ENCODE measurements at regions not wholly inside any gene's neighbourhood (a gene's known extent, or its start where the extent isn't known, plus 50 kb on each side); places are given as distances from the start of the nearest gene placed in this dataset.

DNA sequence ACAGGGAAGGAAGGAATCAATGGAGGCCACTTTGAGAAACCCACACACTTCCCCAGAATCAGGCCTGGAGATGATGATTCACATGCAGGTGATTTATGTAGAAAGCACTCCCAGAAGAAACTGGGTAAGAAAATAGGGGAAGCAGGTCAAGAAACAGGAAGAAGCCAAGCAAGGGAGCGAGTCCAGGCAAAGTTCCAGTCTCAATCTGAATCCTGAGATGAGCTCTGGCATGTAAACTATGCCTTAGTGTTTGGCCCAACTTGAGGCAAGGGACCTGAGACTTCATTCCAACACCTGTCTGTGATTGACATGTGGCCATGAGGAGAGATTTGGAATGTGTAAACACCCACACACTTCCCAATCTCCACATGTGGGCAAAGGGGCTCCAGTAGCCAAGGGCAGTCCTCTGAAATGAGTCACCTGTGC, 61.6 kb upstream of the CTNNB1 start:
- H3K36me3 ChIP-seq (ENCODE audit: control insufficient read depth in 2 of 2, extremely low read depth in 1 of 2, insufficient read depth in 2 of 2, low read length in 2 of 2) = no peaks in the 10 kb centered on the region
- FAIRE-seq = peak; percentile 96
- peak overlapping the region; percentile 52 for H2AFZ ChIP-seq (ENCODE audit: control insufficient read depth, low read length)
- H3K27me3 ChIP-seq (ENCODE audit: control insufficient read depth, extremely low read depth, insufficient read depth, low read length) = no peaks in the 10 kb centered on the region
- peaks cover 21% of the 10 kb centered on the region for H3K4me1 ChIP-seq (ENCODE audit: control insufficient read depth, extremely low read depth, insufficient read depth, low read length)
- H3K9me1 ChIP-seq (ENCODE audit: control insufficient read depth, extremely low read depth, insufficient read depth, low read length) = no peaks in the 10 kb centered on the region
- H3K4me2 ChIP-seq (ENCODE audit: control insufficient read depth, extremely low read depth, insufficient read depth, low read depth, low read length) = peak overlapping the region; percentile 54
- H3K79me2 ChIP-seq (ENCODE audit: control insufficient read depth, insufficient read depth, low read length) = no peaks in the 10 kb centered on the region
- peak overlapping the region; percentile 2 for H3K9ac ChIP-seq (ENCODE audit: control insufficient read depth, extremely low read depth, insufficient read depth, low read length)
- peaks cover 6% of the 10 kb centered on the region for H3K9me3 ChIP-seq (ENCODE audit: control insufficient read depth, low read depth, low read length)
- no peak for TF ChIP-seq EZH2 (IDR thresholded peaks at IDR 0.05; ENCODE audit: low read length)
- TF ChIP-seq, protein P1, sequence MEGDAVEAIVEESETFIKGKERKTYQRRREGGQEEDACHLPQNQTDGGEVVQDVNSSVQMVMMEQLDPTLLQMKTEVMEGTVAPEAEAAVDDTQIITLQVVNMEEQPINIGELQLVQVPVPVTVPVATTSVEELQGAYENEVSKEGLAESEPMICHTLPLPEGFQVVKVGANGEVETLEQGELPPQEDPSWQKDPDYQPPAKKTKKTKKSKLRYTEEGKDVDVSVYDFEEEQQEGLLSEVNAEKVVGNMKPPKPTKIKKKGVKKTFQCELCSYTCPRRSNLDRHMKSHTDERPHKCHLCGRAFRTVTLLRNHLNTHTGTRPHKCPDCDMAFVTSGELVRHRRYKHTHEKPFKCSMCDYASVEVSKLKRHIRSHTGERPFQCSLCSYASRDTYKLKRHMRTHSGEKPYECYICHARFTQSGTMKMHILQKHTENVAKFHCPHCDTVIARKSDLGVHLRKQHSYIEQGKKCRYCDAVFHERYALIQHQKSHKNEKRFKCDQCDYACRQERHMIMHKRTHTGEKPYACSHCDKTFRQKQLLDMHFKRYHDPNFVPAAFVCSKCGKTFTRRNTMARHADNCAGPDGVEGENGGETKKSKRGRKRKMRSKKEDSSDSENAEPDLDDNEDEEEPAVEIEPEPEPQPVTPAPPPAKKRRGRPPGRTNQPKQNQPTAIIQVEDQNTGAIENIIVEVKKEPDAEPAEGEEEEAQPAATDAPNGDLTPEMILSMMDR (optimal IDR thresholded peaks at IDR 0.05 in 1 of 3, IDR thresholded peaks at IDR 0.05 in 1 of 3, conservative IDR thresholded peaks at IDR 0.05 in 1 of 3; ENCODE audit: extremely low read depth in 1 of 3, insufficient read depth in 2 of 3, low read length in 3 of 3) = no peak
- H3K27ac ChIP-seq (ENCODE audit: control insufficient read depth, insufficient read depth, low read length) = peak overlapping the region; percentile 56
- dilution Hi-C loops (cut with MboI; ENCODE audit: extremely low pct_ligation_motif_present, low sequenced_read_pairs) = no loop called here
- no peak overlapping the region for H3K4me3 ChIP-seq (ENCODE audit: control insufficient read depth in 2 of 3, extremely low read depth in 1 of 3, insufficient read depth in 2 of 3, low read depth in 1 of 3, low read length in 3 of 3)
- DNase-seq (ENCODE audit: low read depth, low spot score) = no peak
- H4K20me1 ChIP-seq (ENCODE audit: control insufficient read depth, extremely low read depth, insufficient read depth, low read length) = no peaks in the 10 kb centered on the region

DNA sequence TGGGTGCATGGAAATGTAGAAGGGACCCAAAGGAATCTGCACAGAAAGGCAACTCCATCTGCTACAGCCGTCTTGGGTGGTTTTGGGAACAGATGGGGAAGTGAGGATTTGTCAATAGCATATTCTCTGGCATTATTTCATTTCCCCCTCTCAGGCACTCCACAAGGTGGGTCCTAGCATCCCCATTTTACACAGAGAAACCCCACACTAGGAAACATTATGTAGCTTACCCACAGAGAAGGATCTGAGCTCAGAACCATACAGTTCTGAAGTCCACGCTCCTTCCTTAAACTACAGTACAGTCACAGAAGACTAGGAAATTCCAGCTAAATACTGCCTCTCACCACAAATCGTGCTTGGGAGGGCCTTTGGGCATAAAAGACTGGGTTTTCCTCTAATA, 61.2 kb upstream of the CTNNB1 start:
- Histone ChIP-seq H3K9me1 (ENCODE audit: control insufficient read depth, extremely low read depth, insufficient read depth, low read length) (no peaks in the 10 kb centered on the region), H3K79me2 (ENCODE audit: control insufficient read depth, insufficient read depth, low read length) (no peaks in the 10 kb centered on the region), H3K4me2 (ENCODE audit: control insufficient read depth, extremely low read depth, insufficient read depth, low read depth, low read length) (peak overlapping the region; percentile 54), H2AFZ (ENCODE audit: control insufficient read depth, low read length) (no peak overlapping the region), H3K27ac (ENCODE audit: control insufficient read depth, insufficient read depth, low read length) (peak overlapping the region; percentile 56), H3K4me3 (ENCODE audit: control insufficient read depth in 2 of 3, extremely low read depth in 1 of 3, insufficient read depth in 2 of 3, low read depth in 1 of 3, low read length in 3 of 3) (no peak overlapping the region), H4K20me1 (ENCODE audit: control insufficient read depth, extremely low read depth, insufficient read depth, low read length) (no peaks in the 10 kb centered on the region), H3K4me1 (ENCODE audit: control insufficient read depth, extremely low read depth, insufficient read depth, low read length) (peaks cover 21% of the 10 kb centered on the region), H3K36me3 (ENCODE audit: control insufficient read depth in 2 of 2, extremely low read depth in 1 of 2, insufficient read depth in 2 of 2, low read length in 2 of 2) (no peaks in the 10 kb centered on the region), H3K9me3 (ENCODE audit: control insufficient read depth, low read depth, low read length) (peaks cover 6% of the 10 kb centered on the region), H3K27me3 (ENCODE audit: control insufficient read depth, extremely low read depth, insufficient read depth, low read length) (no peaks in the 10 kb centered on the region), H3K9ac (ENCODE audit: control insufficient read depth, extremely low read depth, insufficient read depth, low read length) (no peak overlapping the region)
- DNase-seq (ENCODE audit: low read depth, low spot score) (no peak), FAIRE-seq (no peak)
- dilution Hi-C loops (cut with MboI; ENCODE audit: extremely low pct_ligation_motif_present, low sequenced_read_pairs) = no loop called here
- TF ChIP-seq, protein P1 (optimal IDR thresholded peaks at IDR 0.05 in 1 of 3, IDR thresholded peaks at IDR 0.05 in 1 of 3, conservative IDR thresholded peaks at IDR 0.05 in 1 of 3; ENCODE audit: extremely low read depth in 1 of 3, insufficient read depth in 2 of 3, low read length in 3 of 3) = no peak
- TF ChIP-seq EZH2 (IDR thresholded peaks at IDR 0.05; ENCODE audit: low read length) = no peak

Measured in keratinocyte (primary cell).